ENCODE measurements at regions not wholly inside any gene's neighbourhood (a gene's known extent, or its start where the extent isn't known, plus 50 kb on each side); places are given as distances from the start of the nearest gene placed in this dataset.

DNA sequence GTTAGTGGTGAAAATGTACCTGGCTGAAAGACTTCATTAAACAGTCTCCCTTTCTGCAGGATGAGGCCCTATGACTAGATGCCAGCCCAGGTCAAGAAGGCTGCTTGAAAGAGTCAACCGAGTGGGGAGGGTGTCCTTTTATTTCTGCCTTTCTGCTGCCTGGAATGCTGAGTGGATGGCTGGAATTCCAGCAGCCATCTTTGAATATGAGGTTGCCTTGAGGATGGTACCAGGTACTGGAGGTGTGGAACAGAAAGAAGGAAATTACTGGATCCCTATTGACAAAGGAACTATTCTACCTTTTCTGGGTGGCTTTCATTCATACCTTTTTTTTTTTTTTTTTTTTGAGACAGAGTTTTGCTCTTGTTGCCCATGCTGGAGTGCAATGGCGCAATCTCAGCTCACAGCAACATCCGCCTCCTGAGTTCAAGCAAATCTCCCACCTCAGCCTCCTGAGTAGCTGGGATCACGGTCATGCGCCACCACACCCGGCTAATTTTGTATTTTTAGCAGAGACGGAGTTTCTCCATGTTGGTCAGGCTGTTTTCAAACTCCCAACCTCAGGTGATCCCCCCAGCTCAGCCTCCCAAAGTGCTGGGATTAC is 89.5 kb upstream of the SLC22A11 start:
- TF ChIP-seq POLR2A (IDR thresholded peaks at IDR 0.05; ENCODE audit: extremely low read depth, insufficient read length) (no peak), MYC (IDR thresholded peaks at IDR 0.05; ENCODE audit: low read depth, low read length) (no peak)
- TF ChIP-seq, protein P1, sequence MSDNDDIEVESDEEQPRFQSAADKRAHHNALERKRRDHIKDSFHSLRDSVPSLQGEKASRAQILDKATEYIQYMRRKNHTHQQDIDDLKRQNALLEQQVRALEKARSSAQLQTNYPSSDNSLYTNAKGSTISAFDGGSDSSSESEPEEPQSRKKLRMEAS (IDR thresholded peaks at IDR 0.05; ENCODE audit: low read depth, low read length), result no peak
- TF ChIP-seq, protein P2, sequence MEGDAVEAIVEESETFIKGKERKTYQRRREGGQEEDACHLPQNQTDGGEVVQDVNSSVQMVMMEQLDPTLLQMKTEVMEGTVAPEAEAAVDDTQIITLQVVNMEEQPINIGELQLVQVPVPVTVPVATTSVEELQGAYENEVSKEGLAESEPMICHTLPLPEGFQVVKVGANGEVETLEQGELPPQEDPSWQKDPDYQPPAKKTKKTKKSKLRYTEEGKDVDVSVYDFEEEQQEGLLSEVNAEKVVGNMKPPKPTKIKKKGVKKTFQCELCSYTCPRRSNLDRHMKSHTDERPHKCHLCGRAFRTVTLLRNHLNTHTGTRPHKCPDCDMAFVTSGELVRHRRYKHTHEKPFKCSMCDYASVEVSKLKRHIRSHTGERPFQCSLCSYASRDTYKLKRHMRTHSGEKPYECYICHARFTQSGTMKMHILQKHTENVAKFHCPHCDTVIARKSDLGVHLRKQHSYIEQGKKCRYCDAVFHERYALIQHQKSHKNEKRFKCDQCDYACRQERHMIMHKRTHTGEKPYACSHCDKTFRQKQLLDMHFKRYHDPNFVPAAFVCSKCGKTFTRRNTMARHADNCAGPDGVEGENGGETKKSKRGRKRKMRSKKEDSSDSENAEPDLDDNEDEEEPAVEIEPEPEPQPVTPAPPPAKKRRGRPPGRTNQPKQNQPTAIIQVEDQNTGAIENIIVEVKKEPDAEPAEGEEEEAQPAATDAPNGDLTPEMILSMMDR (IDR thresholded peaks at IDR 0.05; ENCODE audit: low read depth, low read length), result no peak
- no peak overlapping the region for H3K4me3 ChIP-seq (ENCODE audit: low read depth, low read length)
- DNase-seq (ENCODE audit: low read depth), result no peak

DNA sequence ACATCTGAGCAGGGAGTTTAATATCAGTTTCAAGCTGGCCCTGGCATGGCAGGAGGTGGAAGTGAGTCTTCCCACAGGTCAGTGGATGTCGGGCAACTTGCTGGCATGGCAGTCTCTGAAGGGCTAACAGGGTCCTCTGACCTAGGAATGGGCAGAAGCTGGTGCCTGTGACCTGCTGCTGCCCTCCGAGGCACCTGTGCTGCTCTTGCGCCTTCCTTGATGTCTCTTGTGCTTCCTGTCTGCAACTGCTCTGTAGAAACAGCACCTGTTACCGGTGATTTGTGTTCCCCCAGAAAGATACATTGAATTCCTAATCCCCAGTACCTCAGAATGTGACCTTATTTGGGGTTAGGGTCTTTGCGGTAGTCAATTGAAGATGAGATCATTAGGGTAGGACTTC is 86.5 kb upstream of the SLC22A11 start:
- TF ChIP-seq POLR2A (IDR thresholded peaks at IDR 0.05; ENCODE audit: extremely low read depth, insufficient read length), result no peak
- TF ChIP-seq, protein P1 (IDR thresholded peaks at IDR 0.05; ENCODE audit: low read depth, low read length), result no peak
- no peak for TF ChIP-seq MYC (IDR thresholded peaks at IDR 0.05; ENCODE audit: low read depth, low read length)
- TF ChIP-seq, protein P2 (IDR thresholded peaks at IDR 0.05; ENCODE audit: low read depth, low read length), result no peak
- no peak for DNase-seq (ENCODE audit: low read depth)
- no peak overlapping the region for H3K4me3 ChIP-seq (ENCODE audit: low read depth, low read length)

DNA sequence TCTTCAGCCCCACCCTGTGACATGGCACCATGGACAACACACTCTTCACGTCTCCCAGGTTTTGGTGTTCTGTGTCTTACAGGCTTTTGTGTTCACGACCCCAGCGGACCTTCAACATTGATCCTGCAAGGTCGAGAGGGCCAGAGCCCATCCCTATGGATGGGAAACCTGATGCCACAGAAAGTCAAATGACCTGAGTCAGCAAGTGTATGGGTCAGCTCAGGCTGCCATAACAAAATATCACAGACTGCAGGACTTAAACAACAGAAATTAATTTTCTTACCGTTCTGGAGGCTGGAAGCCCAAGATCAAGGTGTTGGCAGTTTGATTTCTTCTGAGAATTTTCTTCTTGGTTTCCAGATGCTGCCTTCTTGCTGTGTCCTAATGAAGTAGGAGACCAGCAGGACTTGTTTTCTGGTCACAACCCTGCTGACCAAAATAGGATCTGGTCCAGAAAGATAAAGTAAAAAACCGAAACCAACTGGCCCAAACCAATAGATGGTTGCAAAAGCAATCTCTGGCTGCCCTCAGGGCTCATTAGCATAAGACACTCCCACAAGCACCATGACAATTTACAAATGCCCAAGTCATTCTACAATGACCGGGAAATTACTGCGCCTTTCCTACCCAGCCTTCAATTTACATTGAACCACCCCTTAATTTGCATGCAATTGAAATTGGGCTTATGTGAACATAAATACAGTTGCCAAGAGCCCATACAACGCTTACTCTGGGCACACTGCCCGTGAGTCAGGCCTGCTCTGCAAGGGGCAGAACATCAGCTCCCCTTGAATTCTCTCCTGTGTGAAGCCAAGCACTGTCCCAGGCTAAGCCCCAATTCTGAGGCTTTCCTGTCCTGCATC is 82.9 kb upstream of the SLC22A11 start:
- DNase-seq (ENCODE audit: low read depth), result no peak
- TF ChIP-seq MYC (IDR thresholded peaks at IDR 0.05; ENCODE audit: low read depth, low read length) (no peak), POLR2A (IDR thresholded peaks at IDR 0.05; ENCODE audit: extremely low read depth, insufficient read length) (no peak)
- TF ChIP-seq, protein P2 (IDR thresholded peaks at IDR 0.05; ENCODE audit: low read depth, low read length), result no peak
- TF ChIP-seq, protein P1 (IDR thresholded peaks at IDR 0.05; ENCODE audit: low read depth, low read length), result no peak
- no peak overlapping the region for H3K4me3 ChIP-seq (ENCODE audit: low read depth, low read length)

DNA sequence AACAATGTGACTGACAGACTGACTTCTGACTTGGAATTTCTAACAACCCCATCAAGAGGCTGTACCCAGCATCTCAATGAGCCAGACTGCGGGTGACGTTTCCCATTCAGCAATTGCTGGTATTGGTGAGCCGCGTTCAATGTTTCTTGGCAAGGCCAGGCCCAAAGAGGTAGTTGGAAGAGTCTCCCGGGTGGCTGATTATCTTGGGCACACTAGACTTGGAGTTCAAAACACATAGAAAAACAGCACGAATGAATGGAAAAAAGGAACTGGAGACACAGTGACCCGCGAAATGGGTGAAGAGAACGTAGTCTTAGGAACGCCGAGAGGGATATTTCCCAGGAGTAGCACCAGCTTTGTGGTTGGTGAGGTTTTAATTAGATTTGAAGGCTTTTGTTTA is 81.1 kb upstream of the SLC22A11 start:
- no peak for TF ChIP-seq MYC (IDR thresholded peaks at IDR 0.05; ENCODE audit: low read depth, low read length)
- TF ChIP-seq, protein P1 (IDR thresholded peaks at IDR 0.05; ENCODE audit: low read depth, low read length), result no peak
- TF ChIP-seq, protein P2 (IDR thresholded peaks at IDR 0.05; ENCODE audit: low read depth, low read length), result no peak
- TF ChIP-seq POLR2A (IDR thresholded peaks at IDR 0.05; ENCODE audit: extremely low read depth, insufficient read length), result no peak

DNA sequence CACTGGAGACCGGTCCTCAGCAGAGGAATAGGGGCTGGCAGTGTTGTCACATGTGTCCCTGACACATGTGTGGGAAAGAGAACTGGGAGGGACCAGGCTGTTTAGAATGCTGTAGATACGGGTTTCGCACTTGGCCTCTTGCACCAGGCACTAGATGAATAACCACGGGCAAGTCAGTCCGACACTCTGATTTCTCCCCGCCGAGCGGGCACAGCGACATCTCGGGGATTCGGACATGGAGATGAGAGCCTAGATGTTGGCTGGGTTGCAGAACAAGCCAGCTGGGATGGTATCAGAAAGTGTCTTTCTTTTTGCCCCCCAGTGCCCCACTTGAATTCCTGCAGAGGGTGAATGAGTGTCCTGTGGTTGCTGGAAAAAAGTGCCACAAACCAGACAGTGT is 80.6 kb upstream of the SLC22A11 start:
- TF ChIP-seq, protein P1 (IDR thresholded peaks at IDR 0.05; ENCODE audit: low read depth, low read length), result no peak
- TF ChIP-seq POLR2A (IDR thresholded peaks at IDR 0.05; ENCODE audit: extremely low read depth, insufficient read length), result no peak
- TF ChIP-seq MYC (IDR thresholded peaks at IDR 0.05; ENCODE audit: low read depth, low read length), result no peak
- TF ChIP-seq, protein P2 (IDR thresholded peaks at IDR 0.05; ENCODE audit: low read depth, low read length), result no peak
- DNase-seq (ENCODE audit: low read depth), result no peak
- no peak overlapping the region for H3K4me3 ChIP-seq (ENCODE audit: low read depth, low read length)

More for the DNA sequence above, 81.1 kb upstream of the SLC22A11 start:
- no peak overlapping the region for H3K4me3 ChIP-seq (ENCODE audit: low read depth, low read length)
- DNase-seq (ENCODE audit: low read depth), result no peak
